ENCODE measurements at regions not wholly inside any gene's neighbourhood (a gene's known extent, or its start where the extent isn't known, plus 50 kb on each side); places are given as distances from the start of the nearest gene placed in this dataset.
"Not testable (repeated sequence)": the region's sequence is repeated elsewhere in the genome, so short reads cannot be mapped to it uniquely, and the experiment has no call there.

GRCh38 chr12:65721541-65722190 lies 102.6 kb upstream of the HMGA2 start:
- Histone ChIP-seq H3K9me3 (no peaks in the 10 kb centered on the region), H3K4me1 (no peaks in the 10 kb centered on the region), H3K4me3 (no peak overlapping the region), H3K27ac (no peak overlapping the region), H3K27me3 (peaks cover 16% of the 10 kb centered on the region), H3K36me3 (no peaks in the 10 kb centered on the region)
- TF ChIP-seq EP300 (IDR thresholded peaks at IDR 0.05): no peak
- no peak for TF ChIP-seq POLR2A (IDR thresholded peaks at IDR 0.05)
- TF ChIP-seq CTCF (IDR thresholded peaks at IDR 0.05): no peak
- no peak for TF ChIP-seq POLR2AphosphoS5 (IDR thresholded peaks at IDR 0.05)
- WGBS: 57% methylated on average over 3 of the region's 3 CpGs
- DNase-seq (ENCODE audit: low spot score in 2 of 2): no peak

- peaks cover 7% of the 10 kb centered on the region for H3K4me1 ChIP-seq
- peaks cover 50% of the 10 kb centered on the region for H3K27me3 ChIP-seq
- H3K36me3 ChIP-seq: no peaks in the 10 kb centered on the region
- no peak for TF ChIP-seq POLR2A (IDR thresholded peaks at IDR 0.05)
- TF ChIP-seq POLR2AphosphoS5 (IDR thresholded peaks at IDR 0.05): no peak
- no peak for TF ChIP-seq CTCF (IDR thresholded peaks at IDR 0.05)
- TF ChIP-seq EP300 (IDR thresholded peaks at IDR 0.05): no peak
- H3K27ac ChIP-seq: no peak overlapping the region
- no peak for DNase-seq (ENCODE audit: low spot score in 2 of 2)
- H3K4me3 ChIP-seq: no peak overlapping the region
- 91% methylated on average over 2 of the region's 2 CpGs for WGBS
- no peaks in the 10 kb centered on the region for H3K9me3 ChIP-seq
These were observed 98.9 kb upstream of the HMGA2 start for GRCh38 chr12:65725376-65725775.

- H3K27ac ChIP-seq: no peak overlapping the region
- WGBS: 36% methylated on average over 6 of the region's 6 CpGs
- H3K27me3 ChIP-seq: peaks cover 71% of the 10 kb centered on the region
- H3K36me3 ChIP-seq: no peaks in the 10 kb centered on the region
- no peak for DNase-seq (ENCODE audit: low spot score in 2 of 2)
- TF ChIP-seq POLR2A (IDR thresholded peaks at IDR 0.05) (no peak), EP300 (IDR thresholded peaks at IDR 0.05) (no peak), CTCF (IDR thresholded peaks at IDR 0.05) (no peak), POLR2AphosphoS5 (IDR thresholded peaks at IDR 0.05) (no peak)
- H3K9me3 ChIP-seq: no peaks in the 10 kb centered on the region
- H3K4me1 ChIP-seq: peaks cover 7% of the 10 kb centered on the region
- no peak overlapping the region for H3K4me3 ChIP-seq
These were observed 95.8 kb upstream of the HMGA2 start for GRCh38 chr12:65728455-65728847.

- TF ChIP-seq EP300 (IDR thresholded peaks at IDR 0.05): no peak
- TF ChIP-seq POLR2A (IDR thresholded peaks at IDR 0.05): no peak
- TF ChIP-seq CTCF (IDR thresholded peaks at IDR 0.05): no peak
- no peak for TF ChIP-seq POLR2AphosphoS5 (IDR thresholded peaks at IDR 0.05)
- H3K27me3 ChIP-seq: peaks cover 65% of the 10 kb centered on the region
- H3K4me1 ChIP-seq: peaks cover 7% of the 10 kb centered on the region
- no peaks in the 10 kb centered on the region for H3K36me3 ChIP-seq
- no peak overlapping the region for H3K4me3 ChIP-seq
- no peak overlapping the region for H3K27ac ChIP-seq
- DNase-seq (ENCODE audit: low spot score in 2 of 2): no peak
- H3K9me3 ChIP-seq: no peaks in the 10 kb centered on the region
- 8% methylated on average over 43 of the region's 66 CpGs for WGBS
These were observed 95.2 kb upstream of the HMGA2 start for GRCh38 chr12:65728848-65729793.

- Histone ChIP-seq H3K27ac (no peak overlapping the region), H3K9me3 (no peaks in the 10 kb centered on the region), H3K4me3 (no peak overlapping the region), H3K27me3 (peaks cover 60% of the 10 kb centered on the region), H3K36me3 (no peaks in the 10 kb centered on the region), H3K4me1 (peaks cover 7% of the 10 kb centered on the region)
- WGBS: 76% methylated on average over 4 of the region's 4 CpGs
- no peak for DNase-seq (ENCODE audit: low spot score in 2 of 2)
- TF ChIP-seq CTCF (IDR thresholded peaks at IDR 0.05) (no peak), POLR2AphosphoS5 (IDR thresholded peaks at IDR 0.05) (no peak), EP300 (IDR thresholded peaks at IDR 0.05) (no peak), POLR2A (IDR thresholded peaks at IDR 0.05) (no peak)
These were observed 92.5 kb upstream of the HMGA2 start for GRCh38 chr12:65731771-65732170.

GRCh38 chr12:65733643-65734042 lies 90.6 kb upstream of the HMGA2 start:
- peaks cover 41% of the 10 kb centered on the region for H3K27me3 ChIP-seq
- WGBS: 75% methylated on average over 2 of the region's 2 CpGs
- not testable (repeated sequence) for H3K4me1 ChIP-seq

More at GRCh38 chr12:65733643-65734042, 90.6 kb upstream of the HMGA2 start:
- not testable (repeated sequence) for H3K27ac ChIP-seq; DNase-seq (ENCODE audit: low spot score in 2 of 2); H3K36me3 ChIP-seq; H3K4me3 ChIP-seq; H3K9me3 ChIP-seq
